ENCODE measurements at regions not wholly inside any gene's neighbourhood (a gene's known extent, or its start where the extent isn't known, plus 50 kb on each side); places are given as distances from the start of the nearest gene placed in this dataset.

- Mint-ChIP-seq H3K27me3 (ENCODE audit: low read depth in 3 of 3) (peaks cover 3 to 12% (median 7%) of the 10 kb centered on the region in 3 donors), H3K4me1 (no peaks in the 10 kb centered on the region), H3K27ac (peak overlapping the region in 1 of 7 donors; percentile 9), H3K4me3 (no peak overlapping the region), H3K36me3 (no peaks in the 10 kb centered on the region), H3K9me3 (peaks cover 0 to 2% (median 0%) of the 10 kb centered on the region in 7 donors)
- no peak overlapping the region for H3K4me3 ChIP-seq (replicated peaks in 1 of 3; ENCODE audit: low read depth in 2 of 3, low read length in 3 of 3)
- H3K79me2 ChIP-seq (ENCODE audit: insufficient read depth, low read length) = no peaks in the 10 kb centered on the region
- peaks cover 0 to 3% of the 10 kb centered on the region in 2 donors for H3K27me3 ChIP-seq (ENCODE audit: control insufficient read depth in 2 of 2, insufficient read depth in 2 of 2, low read length in 2 of 2)
- no peak overlapping the region for H3K27ac ChIP-seq (ENCODE audit: low read depth in 1 of 2, low read length in 2 of 2)
- intact Hi-C loops (cut with micrococcal nuclease) = no loop called here
- no peaks in the 10 kb centered on the region for H3K4me1 ChIP-seq (ENCODE audit: control insufficient read depth in 1 of 2, insufficient read depth in 2 of 2, low read length in 2 of 2)
- H4K20me1 ChIP-seq (ENCODE audit: insufficient read depth, low read length) = no peaks in the 10 kb centered on the region
- H3K36me3 ChIP-seq (replicated peaks in 1 of 2; ENCODE audit: control insufficient read depth in 1 of 2, insufficient read depth in 2 of 2, low read length in 2 of 2) = no peaks in the 10 kb centered on the region
- TF ChIP-seq CTCF (IDR thresholded peaks at IDR 0.05) = no peak
- H3K9me3 ChIP-seq (replicated peaks in 1 of 2; ENCODE audit: control insufficient read depth in 1 of 2, insufficient read depth in 1 of 2, low read length in 2 of 2) = no peaks in the 10 kb centered on the region
- H3K9ac ChIP-seq (ENCODE audit: insufficient read depth, low read length, poor library complexity, severe bottlenecking) = no peak overlapping the region
- WGBS (ENCODE audit: insufficient coverage) = 100% methylated on average over 1 of the region's 3 CpGs
- H2AFZ ChIP-seq (ENCODE audit: insufficient read depth, low read depth, low read length, poor library complexity, severe bottlenecking) = no peak overlapping the region
- no peak overlapping the region for H3K4me2 ChIP-seq (replicated peaks; ENCODE audit: extremely low read depth, low read length, poor library complexity, severe bottlenecking)
- DNase-seq = no peak
These were observed 146.4 kb upstream of the TNP1 start for GRCh38 chr2:217006217-217006616.

DNA sequence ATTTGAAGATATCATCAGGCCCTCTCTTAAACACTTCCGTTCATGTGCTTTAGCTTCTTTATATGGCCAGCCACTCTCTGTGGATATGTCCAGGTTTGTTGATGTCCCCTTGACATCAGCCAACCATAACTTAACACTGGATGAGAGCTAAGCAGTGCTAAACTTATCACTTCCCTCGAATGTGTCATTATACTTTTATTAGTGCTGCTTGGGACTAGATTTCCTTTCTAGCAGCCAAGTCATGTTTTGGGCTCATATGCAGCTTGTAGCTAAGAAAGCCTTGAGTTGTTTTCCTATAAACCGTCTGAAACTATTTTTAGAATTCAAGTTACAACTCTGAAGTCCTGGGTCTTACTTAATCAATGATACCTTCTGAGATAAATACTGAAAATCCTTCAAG is 144.8 kb upstream of the TNP1 start:
- Histone ChIP-seq H4K20me1 (ENCODE audit: insufficient read depth, low read length) (no peaks in the 10 kb centered on the region), H3K9ac (ENCODE audit: insufficient read depth, low read length, poor library complexity, severe bottlenecking) (no peak overlapping the region), H3K36me3 (replicated peaks in 1 of 2; ENCODE audit: control insufficient read depth in 1 of 2, insufficient read depth in 2 of 2, low read length in 2 of 2) (no peaks in the 10 kb centered on the region), H3K4me3 (replicated peaks in 1 of 3; ENCODE audit: low read depth in 2 of 3, low read length in 3 of 3) (no peak overlapping the region), H3K27ac (ENCODE audit: low read depth in 1 of 2, low read length in 2 of 2) (no peak overlapping the region), H2AFZ (ENCODE audit: insufficient read depth, low read depth, low read length, poor library complexity, severe bottlenecking) (no peak overlapping the region), H3K4me2 (replicated peaks; ENCODE audit: extremely low read depth, low read length, poor library complexity, severe bottlenecking) (no peak overlapping the region), H3K27me3 (ENCODE audit: control insufficient read depth in 2 of 2, insufficient read depth in 2 of 2, low read length in 2 of 2) (peaks cover 0 to 3% of the 10 kb centered on the region in 2 donors), H3K9me3 (replicated peaks in 1 of 2; ENCODE audit: control insufficient read depth in 1 of 2, insufficient read depth in 1 of 2, low read length in 2 of 2) (no peaks in the 10 kb centered on the region), H3K79me2 (ENCODE audit: insufficient read depth, low read length) (no peaks in the 10 kb centered on the region), H3K4me1 (ENCODE audit: control insufficient read depth in 1 of 2, insufficient read depth in 2 of 2, low read length in 2 of 2) (no peaks in the 10 kb centered on the region)
- Mint-ChIP-seq H3K4me1 (no peaks in the 10 kb centered on the region), H3K27me3 (ENCODE audit: low read depth in 3 of 3) (peaks cover 3 to 12% (median 10%) of the 10 kb centered on the region in 3 donors), H3K9me3 (peaks cover 0 to 2% (median 0%) of the 10 kb centered on the region in 7 donors), H3K36me3 (no peaks in the 10 kb centered on the region), H3K4me3 (no peak overlapping the region), H3K27ac (no peak overlapping the region)
- no CpG with 5 or more reads among the region's 3 CpGs for WGBS (ENCODE audit: insufficient coverage)
- no peak for TF ChIP-seq CTCF (IDR thresholded peaks at IDR 0.05)
- intact Hi-C loops (cut with micrococcal nuclease) = no loop called here
- DNase-seq = no peak

Data from CD14-positive monocyte (primary cell).